Coronary artery (tissue), 2 donors: ENCODE measurements at regions not wholly inside any gene's neighbourhood (a gene's known extent, or its start where the extent isn't known, plus 50 kb on each side); places are given as distances from the start of the nearest gene placed in this dataset.

ENCODE experiments used
- DNase-seq: peaks from one replicate; pipeline ENCODE4 v3.0.0-alpha.2; 2017; ENCODE audit warnings: low spot score
- H3K27ac ChIP-seq, 2 donors: fragments of 200-600 bp; sonication (generic); one replicate each; pipeline ENCODE4 v1.5.1; 2016 to 2019
- H3K4me3 ChIP-seq: fragments of 200-600 bp; sonication (generic); 2 replicates; pipeline ENCODE4 v1.5.1; 2016; ENCODE audit warnings: mild to moderate bottlenecking, moderate library complexity
- CTCF ChIP-seq: fragments of 200-600 bp; sonication (generic); IDR thresholded peaks from one replicate; pipeline ENCODE4 v1.5.1; 2019; ENCODE audit warnings: antibody characterized with exemption

- H3K4me3 ChIP-seq = no peak overlapping the region
- TF ChIP-seq CTCF = no peak
- H3K27ac ChIP-seq = no peak overlapping the region
- no peak for DNase-seq
Observed at GRCh38 chr10:114771157-114771556, 50.4 kb upstream of the FHIP2A start.

DNA sequence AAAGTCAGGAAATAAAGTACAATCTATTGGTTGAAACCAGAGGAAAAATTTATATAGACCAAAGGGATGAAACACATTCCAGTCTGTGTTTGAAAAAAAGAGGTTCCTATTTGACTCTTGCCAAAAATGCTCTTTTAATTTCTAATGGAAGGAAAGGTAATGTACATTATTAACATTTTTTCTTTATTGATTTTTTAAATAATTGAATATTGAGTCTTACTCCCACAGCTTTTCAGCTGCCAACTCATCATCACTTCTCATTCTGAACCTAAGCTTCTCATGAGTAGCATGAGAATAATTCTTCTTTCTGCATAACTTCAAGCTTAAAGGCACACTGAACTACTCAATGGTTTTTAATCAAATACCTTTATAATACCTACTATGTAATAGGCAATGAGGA lies 49.8 kb upstream of the FHIP2A start:
- DNase-seq = no peak
- TF ChIP-seq CTCF = no peak
- no peak overlapping the region for H3K4me3 ChIP-seq
- H3K27ac ChIP-seq = no peak overlapping the region
